ENCODE measurements at regions not wholly inside any gene's neighbourhood (a gene's known extent, or its start where the extent isn't known, plus 50 kb on each side); places are given as distances from the start of the nearest gene placed in this dataset.

- TF ChIP-seq, protein P1, sequence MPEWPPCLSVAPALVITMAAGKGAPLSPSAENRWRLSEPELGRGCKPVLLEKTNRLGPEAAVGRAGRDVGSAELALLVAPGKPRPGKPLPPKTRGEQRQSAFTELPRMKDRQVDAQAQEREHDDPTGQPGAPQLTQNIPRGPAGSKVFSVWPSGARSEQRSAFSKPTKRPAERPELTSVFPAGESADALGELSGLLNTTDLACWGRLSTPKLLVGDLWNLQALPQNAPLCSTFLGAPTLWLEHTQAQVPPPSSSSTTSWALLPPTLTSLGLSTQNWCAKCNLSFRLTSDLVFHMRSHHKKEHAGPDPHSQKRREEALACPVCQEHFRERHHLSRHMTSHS (tag by site-specific recombination; IDR thresholded peaks at IDR 0.05), result no peak
- TF ChIP-seq ZNF133 (tag by site-specific recombination; IDR thresholded peaks at IDR 0.05) (no peak), KLF7 (tag by site-specific recombination; IDR thresholded peaks at IDR 0.05; ENCODE audit: borderline replicate concordance) (no peak), TRIM28 (IDR thresholded peaks at IDR 0.05; ENCODE audit: borderline replicate concordance, low read length) (no peak), ZNF341 (tag by site-specific recombination; IDR thresholded peaks at IDR 0.05; ENCODE audit: low read depth) (no peak), HOXA7 (CRISPR knock-in tag; IDR thresholded peaks at IDR 0.05; ENCODE audit: borderline replicate concordance) (no peak)
- TF ChIP-seq, protein P2, sequence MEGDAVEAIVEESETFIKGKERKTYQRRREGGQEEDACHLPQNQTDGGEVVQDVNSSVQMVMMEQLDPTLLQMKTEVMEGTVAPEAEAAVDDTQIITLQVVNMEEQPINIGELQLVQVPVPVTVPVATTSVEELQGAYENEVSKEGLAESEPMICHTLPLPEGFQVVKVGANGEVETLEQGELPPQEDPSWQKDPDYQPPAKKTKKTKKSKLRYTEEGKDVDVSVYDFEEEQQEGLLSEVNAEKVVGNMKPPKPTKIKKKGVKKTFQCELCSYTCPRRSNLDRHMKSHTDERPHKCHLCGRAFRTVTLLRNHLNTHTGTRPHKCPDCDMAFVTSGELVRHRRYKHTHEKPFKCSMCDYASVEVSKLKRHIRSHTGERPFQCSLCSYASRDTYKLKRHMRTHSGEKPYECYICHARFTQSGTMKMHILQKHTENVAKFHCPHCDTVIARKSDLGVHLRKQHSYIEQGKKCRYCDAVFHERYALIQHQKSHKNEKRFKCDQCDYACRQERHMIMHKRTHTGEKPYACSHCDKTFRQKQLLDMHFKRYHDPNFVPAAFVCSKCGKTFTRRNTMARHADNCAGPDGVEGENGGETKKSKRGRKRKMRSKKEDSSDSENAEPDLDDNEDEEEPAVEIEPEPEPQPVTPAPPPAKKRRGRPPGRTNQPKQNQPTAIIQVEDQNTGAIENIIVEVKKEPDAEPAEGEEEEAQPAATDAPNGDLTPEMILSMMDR (tag by site-specific recombination; IDR thresholded peaks at IDR 0.05), result no peak
- TF ChIP-seq, protein P3, sequence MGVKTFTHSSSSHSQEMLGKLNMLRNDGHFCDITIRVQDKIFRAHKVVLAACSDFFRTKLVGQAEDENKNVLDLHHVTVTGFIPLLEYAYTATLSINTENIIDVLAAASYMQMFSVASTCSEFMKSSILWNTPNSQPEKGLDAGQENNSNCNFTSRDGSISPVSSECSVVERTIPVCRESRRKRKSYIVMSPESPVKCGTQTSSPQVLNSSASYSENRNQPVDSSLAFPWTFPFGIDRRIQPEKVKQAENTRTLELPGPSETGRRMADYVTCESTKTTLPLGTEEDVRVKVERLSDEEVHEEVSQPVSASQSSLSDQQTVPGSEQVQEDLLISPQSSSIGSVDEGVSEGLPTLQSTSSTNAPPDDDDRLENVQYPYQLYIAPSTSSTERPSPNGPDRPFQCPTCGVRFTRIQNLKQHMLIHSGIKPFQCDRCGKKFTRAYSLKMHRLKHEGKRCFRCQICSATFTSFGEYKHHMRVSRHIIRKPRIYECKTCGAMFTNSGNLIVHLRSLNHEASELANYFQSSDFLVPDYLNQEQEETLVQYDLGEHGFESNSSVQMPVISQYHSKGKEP (tag by site-specific recombination; IDR thresholded peaks at IDR 0.05), result no peak
These were observed 148.5 kb downstream of the NOL4 start for GRCh38 chr18:34075963-34076860.

Data from HEK293 (cell line).